Loucy (cell line): ENCODE measurements at regions not wholly inside any gene's neighbourhood (a gene's known extent, or its start where the extent isn't known, plus 50 kb on each side); places are given as distances from the start of the nearest gene placed in this dataset.

Source experiments
- H2AFZ ChIP-seq: fragments of 200-600 bp; sonication (generic); 2 replicates; pipeline ENCODE4 v1.6.0; 2016; ENCODE audit warnings: antibody characterized with exemption, mild to moderate bottlenecking, low read length, moderate library complexity
- H3F3A ChIP-seq: fragments of 200-600 bp; 2 replicates; pipeline ENCODE4 v1.6.0; 2016; ENCODE audit warnings: antibody characterized with exemption, low read depth, mild to moderate bottlenecking
- H3K27me3 ChIP-seq: fragments of 200-600 bp; sonication (generic); 2 replicates; pipeline ENCODE4 v1.6.1; 2014; ENCODE audit warnings: low read length, mild to moderate bottlenecking; ENCODE audit not compliant: insufficient read depth, poor library complexity, severe bottlenecking
- H3K36me3 ChIP-seq: fragments of 200-600 bp; sonication (generic); 2 replicates; pipeline ENCODE4 v1.6.1; 2016; ENCODE audit warnings: low read length; ENCODE audit not compliant: insufficient read depth
- H3K4me1 ChIP-seq: fragments of 200-600 bp; sonication (generic); 2 replicates; pipeline ENCODE4 v1.5.1; 2014; ENCODE audit warnings: low read length, mild to moderate bottlenecking; ENCODE audit not compliant: insufficient read depth, poor library complexity, severe bottlenecking
- H3K4me2 ChIP-seq: fragments of 200-600 bp; sonication (generic); 2 replicates; pipeline ENCODE4 v1.6.0; 2014; ENCODE audit warnings: antibody characterized with exemption, low read length, low read depth, mild to moderate bottlenecking; ENCODE audit not compliant: poor library complexity, severe bottlenecking
- H3K4me3 ChIP-seq: fragments of 200-600 bp; sonication (generic); 2 replicates; pipeline ENCODE4 v1.5.1; 2014; ENCODE audit warnings: low read length, mild to moderate bottlenecking, mixed read lengths; ENCODE audit not compliant: poor library complexity, severe bottlenecking
- H3K79me2 ChIP-seq: fragments of 200-600 bp; sonication (generic); 2 replicates; pipeline ENCODE4 v1.6.1; 2014; ENCODE audit warnings: low read length; ENCODE audit not compliant: insufficient read depth
- H3K9ac ChIP-seq: fragments of 200-600 bp; sonication (generic); 2 replicates; pipeline ENCODE4 v1.6.0; 2014; ENCODE audit warnings: mild to moderate bottlenecking, low read depth, low read length, moderate library complexity; ENCODE audit not compliant: poor library complexity, severe bottlenecking
- H3K9me2 ChIP-seq: fragments of 200-600 bp; sonication (generic); replicated peaks from 2 replicates; pipeline ENCODE4 v1.6.1; 2016; ENCODE audit warnings: low read depth, low read length, mixed read lengths
- H3K9me3 ChIP-seq: fragments of 200-600 bp; sonication (generic); 2 replicates; pipeline ENCODE4 v1.6.1; 2014; ENCODE audit warnings: mild to moderate bottlenecking, antibody characterized with exemption, low read length, low read depth; ENCODE audit not compliant: insufficient read depth
- H4K20me1 ChIP-seq: fragments of 200-600 bp; sonication (generic); 2 replicates; pipeline ENCODE4 v1.6.0; 2014; ENCODE audit warnings: antibody characterized with exemption, low read length, mild to moderate bottlenecking; ENCODE audit not compliant: insufficient read depth, poor library complexity, severe bottlenecking
- CTCF ChIP-seq: fragments of 200-600 bp; sonication (generic); conservative IDR thresholded peaks from 2 replicates; pipeline ENCODE4 v1.5.1; 2014; ENCODE audit warnings: mild to moderate bottlenecking, antibody characterized with exemption, low read length
- EZH2phosphoT487 ChIP-seq: fragments of 200-600 bp; IDR thresholded peaks from 2 replicates; pipeline ENCODE4 v1.6.1; 2018; ENCODE audit warnings: antibody characterized with exemption, mild to moderate bottlenecking, moderate library complexity, borderline replicate concordance

- H2AFZ ChIP-seq = no peak overlapping the region
- H3K4me3 ChIP-seq = peak overlapping the region; percentile 100
- H3K9me2 ChIP-seq = no peaks in the 10 kb centered on the region
- H3K4me1 ChIP-seq = peaks cover 72% of the 10 kb centered on the region
- no peaks in the 10 kb centered on the region for H3K9me3 ChIP-seq
- peaks cover 48% of the 10 kb centered on the region for H4K20me1 ChIP-seq
- H3K4me2 ChIP-seq = peak overlapping the region; percentile 97
- H3K27me3 ChIP-seq = peaks cover 5% of the 10 kb centered on the region
- TF ChIP-seq EZH2phosphoT487 (no peak), CTCF (no peak)
- peaks cover 96% of the 10 kb centered on the region for H3K79me2 ChIP-seq
- no peaks in the 10 kb centered on the region for H3F3A ChIP-seq
- peak overlapping the region; percentile 98 for H3K9ac ChIP-seq
- peaks cover 3% of the 10 kb centered on the region; the same call in 1 of the 2 replicates for H3K36me3 ChIP-seq
These were observed 235.3 kb downstream of the SEC14L1 start for GRCh38 chr17:77375917-77376651.

DNA sequence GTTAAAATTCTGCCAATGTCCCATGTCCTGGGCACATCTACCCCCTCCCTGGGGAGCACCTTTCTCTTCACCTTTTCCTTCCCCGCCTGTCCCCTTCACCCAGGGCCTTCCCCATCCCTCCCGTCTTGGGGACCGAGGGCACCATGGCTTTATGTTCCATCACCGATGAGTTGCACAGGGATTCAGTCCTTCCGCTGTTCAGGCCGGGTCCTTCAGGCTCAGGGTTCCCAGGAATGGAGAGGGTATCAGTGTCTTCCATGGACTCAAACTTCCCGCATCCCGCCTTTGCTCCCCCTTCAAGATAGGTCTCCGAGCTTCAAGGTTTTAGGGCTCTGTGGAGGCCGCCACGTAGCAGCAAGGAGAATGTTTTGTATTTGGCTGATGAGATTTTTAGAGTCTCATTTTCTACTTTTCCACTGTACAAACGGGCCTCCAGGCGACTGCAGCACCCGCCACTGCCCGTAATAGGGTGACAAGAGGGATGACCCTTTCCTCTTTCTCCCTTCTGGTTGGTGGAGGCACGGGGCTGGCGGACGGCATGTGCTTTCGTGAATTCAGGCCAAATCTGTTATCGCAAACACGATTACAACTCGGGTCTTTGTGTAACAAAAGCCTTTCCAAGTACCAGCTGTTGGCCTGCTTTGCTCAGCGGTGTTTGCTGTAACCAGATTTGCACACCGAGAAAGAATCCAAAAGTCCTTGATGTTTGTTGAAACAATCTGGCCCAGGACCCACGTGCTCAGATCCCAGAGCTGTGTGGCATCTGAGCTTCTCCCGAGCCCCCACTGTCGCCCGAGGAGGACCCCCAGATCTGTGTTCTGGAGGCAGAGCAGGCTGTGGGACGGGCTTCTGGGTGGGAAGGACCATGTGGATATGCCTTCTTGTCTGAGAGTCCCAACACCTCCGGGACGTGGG, 236.3 kb downstream of the SEC14L1 start:
- Histone ChIP-seq H3K9me3 (no peaks in the 10 kb centered on the region), H3K9ac (peak overlapping the region; percentile 98), H4K20me1 (peaks cover 56% of the 10 kb centered on the region), H3K36me3 (peaks cover 3% of the 10 kb centered on the region; the same call in 1 of the 2 replicates), H3K9me2 (no peaks in the 10 kb centered on the region), H3F3A (no peaks in the 10 kb centered on the region), H3K27me3 (peaks cover 5% of the 10 kb centered on the region), H3K4me3 (peak overlapping the region; percentile 100), H2AFZ (no peak overlapping the region), H3K4me2 (peak overlapping the region; percentile 97), H3K4me1 (peaks cover 71% of the 10 kb centered on the region), H3K79me2 (peaks cover 95% of the 10 kb centered on the region)
- TF ChIP-seq CTCF = no peak

GRCh38 chr17:77377710-77378235, 237.0 kb downstream of the SEC14L1 start:
- H3K79me2 ChIP-seq = peaks cover 90% of the 10 kb centered on the region
- H4K20me1 ChIP-seq = peaks cover 59% of the 10 kb centered on the region
- H3K4me1 ChIP-seq = peaks cover 70% of the 10 kb centered on the region

More at GRCh38 chr17:77377710-77378235, 237.0 kb downstream of the SEC14L1 start:
- Histone ChIP-seq H3K4me2 (peak overlapping the region; percentile 97), H3K4me3 (peak overlapping the region; percentile 100), H3K27me3 (peaks cover 5% of the 10 kb centered on the region), H3K9me3 (no peaks in the 10 kb centered on the region), H3K9ac (peak overlapping the region; percentile 98), H3K36me3 (peaks cover 3% of the 10 kb centered on the region; the same call in 1 of the 2 replicates), H3F3A (no peaks in the 10 kb centered on the region), H3K9me2 (no peaks in the 10 kb centered on the region), H2AFZ (no peak overlapping the region)
- no peak for TF ChIP-seq EZH2phosphoT487
